HG03460 (cell line): ENCODE measurements at regions not wholly inside any gene's neighbourhood (a gene's known extent, or its start where the extent isn't known, plus 50 kb on each side); places are given as distances from the start of the nearest gene placed in this dataset.
"Not testable (repeated sequence)": the region's sequence is repeated elsewhere in the genome, so short reads cannot be mapped to it uniquely, and the experiment has no call there.

Experiments
- ATAC-seq: cut with Tn5 transposase; IDR thresholded peaks from one replicate; pipeline ENCODE4 v1.9.1; 2021; ENCODE audit not compliant: unreplicated experiment

GRCh38 chr10:107542607-107543006, 378.1 kb upstream of the SORCS1 start:
- ATAC-seq = no peak

- no peak for ATAC-seq
Observed at GRCh38 chr10:107542016-107542415, 377.5 kb upstream of the SORCS1 start.

GRCh38 chr10:107540981-107541380, 376.5 kb upstream of the SORCS1 start:
- no peak for ATAC-seq

- ATAC-seq = no peak
Observed at GRCh38 chr10:107529350-107529749, 364.8 kb upstream of the SORCS1 start.

- ATAC-seq = no peak
Observed at GRCh38 chr10:107520348-107520747, 355.8 kb upstream of the SORCS1 start.

GRCh38 chr10:107517811-107518210, 353.3 kb upstream of the SORCS1 start:
- ATAC-seq = no peak

GRCh38 chr10:107516349-107516748, 351.8 kb upstream of the SORCS1 start:
- ATAC-seq = no peak

GRCh38 chr10:107504011-107504410, 339.5 kb upstream of the SORCS1 start:
- ATAC-seq = not testable (repeated sequence)

- no peak for ATAC-seq
Observed at GRCh38 chr10:107502229-107502985, 337.9 kb upstream of the SORCS1 start.

GRCh38 chr10:107498983-107499382, 334.5 kb upstream of the SORCS1 start:
- no peak for ATAC-seq

- no peak for ATAC-seq
Observed at GRCh38 chr10:107497024-107497423, 332.5 kb upstream of the SORCS1 start.

- no peak for ATAC-seq
Observed at GRCh38 chr10:107496594-107496993, 332.1 kb upstream of the SORCS1 start.

GRCh38 chr10:107492389-107492788, 327.9 kb upstream of the SORCS1 start:
- ATAC-seq = no peak

- ATAC-seq = no peak
Observed at GRCh38 chr10:107490389-107490788, 325.9 kb upstream of the SORCS1 start.

GRCh38 chr10:107487284-107487683, 322.8 kb upstream of the SORCS1 start:
- ATAC-seq = no peak

- no peak for ATAC-seq
Observed at GRCh38 chr10:107485019-107485418, 320.5 kb upstream of the SORCS1 start.

- no peak for ATAC-seq
Observed at GRCh38 chr10:107481881-107482280, 317.4 kb upstream of the SORCS1 start.

GRCh38 chr10:107481224-107481623, 316.7 kb upstream of the SORCS1 start:
- ATAC-seq = no peak

- no peak for ATAC-seq
Observed at GRCh38 chr10:107480781-107481180, 316.3 kb upstream of the SORCS1 start.

- peak; percentile 61 for ATAC-seq
Observed at GRCh38 chr10:107477266-107477665, 312.8 kb upstream of the SORCS1 start.

- ATAC-seq = no peak
Observed at GRCh38 chr10:107476408-107476807, 311.9 kb upstream of the SORCS1 start.

- ATAC-seq = no peak
Observed at GRCh38 chr10:107474650-107475049, 310.1 kb upstream of the SORCS1 start.

- no peak for ATAC-seq
Observed at GRCh38 chr10:107473225-107473624, 308.7 kb upstream of the SORCS1 start.
